IPS-20b (cell line): ENCODE measurements at regions not wholly inside any gene's neighbourhood (a gene's known extent, or its start where the extent isn't known, plus 50 kb on each side); places are given as distances from the start of the nearest gene placed in this dataset.

Experiments
- H3K27ac ChIP-seq: one replicate; pipeline ENCODE4 v1.5.1; 2013; ENCODE audit warnings: low read length
- H3K27me3 ChIP-seq: 2 replicates; pipeline ENCODE4 v1.6.1; 2013; ENCODE audit warnings: mild to moderate bottlenecking, low read length, inconsistent platforms; ENCODE audit not compliant: insufficient read depth
- H3K36me3 ChIP-seq: 2 replicates; pipeline ENCODE4 v1.6.1; 2013; ENCODE audit warnings: low read depth, mild to moderate bottlenecking, inconsistent platforms, low read length, moderate library complexity; ENCODE audit not compliant: insufficient read depth
- H3K4me1 ChIP-seq: 2 replicates; pipeline ENCODE4 v1.6.1; 2013; ENCODE audit warnings: mild to moderate bottlenecking, control low read depth, inconsistent platforms, low read length, moderate library complexity; ENCODE audit not compliant: insufficient read depth
- H3K4me3 ChIP-seq: 2 replicates; pipeline ENCODE4 v1.5.1; 2013; ENCODE audit warnings: mild to moderate bottlenecking, low read length, inconsistent platforms
- H3K9ac ChIP-seq: 2 replicates; pipeline ENCODE4 v1.6.1; 2013; ENCODE audit warnings: low read depth, mild to moderate bottlenecking, inconsistent platforms, low read length, moderate library complexity
- H3K9me3 ChIP-seq: 2 replicates; pipeline ENCODE4 v1.6.1; 2013; ENCODE audit warnings: mild to moderate bottlenecking, low read depth, low read length, inconsistent platforms; ENCODE audit not compliant: insufficient read depth

DNA sequence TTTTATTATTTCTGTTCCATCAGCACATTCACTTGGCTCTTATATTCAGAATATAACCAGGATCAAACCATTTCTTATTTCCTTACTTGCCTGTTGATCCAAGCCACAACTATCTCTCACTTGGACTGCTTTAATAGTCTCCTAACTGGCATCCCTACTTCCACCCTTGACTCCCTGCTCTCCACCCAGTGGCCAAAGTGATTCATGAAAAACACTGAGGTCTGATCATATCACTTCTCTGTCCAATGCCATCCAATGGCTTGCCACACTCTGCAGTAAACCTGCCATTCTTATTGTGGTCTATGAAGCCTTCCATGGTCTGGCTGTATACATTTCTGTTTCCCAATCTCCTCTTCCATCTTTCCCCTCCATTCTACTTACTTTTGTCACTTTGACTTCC lies 576.1 kb downstream of the PDCD6IP start:
- Histone ChIP-seq H3K27ac (no peak overlapping the region), H3K27me3 (no peaks in the 10 kb centered on the region), H3K4me3 (no peak overlapping the region), H3K36me3 (no peaks in the 10 kb centered on the region), H3K4me1 (no peaks in the 10 kb centered on the region), H3K9ac (no peak overlapping the region), H3K9me3 (no peaks in the 10 kb centered on the region)

DNA sequence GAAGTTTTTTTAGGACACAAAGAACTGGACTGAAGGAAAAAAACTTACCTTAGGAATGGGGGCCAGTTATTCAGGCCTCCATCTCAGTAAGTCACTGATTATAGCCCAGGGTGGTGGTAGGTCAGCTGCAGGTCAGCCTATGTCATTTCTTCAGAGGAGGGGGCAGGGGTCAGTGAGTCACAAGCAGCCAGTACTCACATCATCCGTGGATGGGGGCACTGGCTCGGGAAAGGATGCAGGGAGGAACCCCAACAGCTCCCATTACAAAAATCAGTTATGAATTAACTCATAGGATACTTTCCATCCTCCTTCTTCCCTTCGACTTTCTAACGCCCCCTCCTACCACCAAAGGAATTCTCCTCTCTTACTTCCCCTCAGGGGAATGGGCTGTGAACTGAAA lies 578.3 kb downstream of the PDCD6IP start:
- Histone ChIP-seq H3K4me3 (no peak overlapping the region), H3K4me1 (no peaks in the 10 kb centered on the region), H3K27ac (no peak overlapping the region), H3K27me3 (no peaks in the 10 kb centered on the region), H3K9ac (no peak overlapping the region), H3K36me3 (no peaks in the 10 kb centered on the region), H3K9me3 (no peaks in the 10 kb centered on the region)

GRCh38 chr3:34377961-34378360 lies 579.5 kb downstream of the PDCD6IP start:
- Histone ChIP-seq H3K9me3 (no peaks in the 10 kb centered on the region), H3K36me3 (no peaks in the 10 kb centered on the region), H3K9ac (no peak overlapping the region), H3K27me3 (no peaks in the 10 kb centered on the region), H3K4me1 (no peaks in the 10 kb centered on the region), H3K4me3 (no peak overlapping the region), H3K27ac (no peak overlapping the region)

GRCh38 chr3:34381243-34381642 lies 582.8 kb downstream of the PDCD6IP start:
- no peak overlapping the region for H3K4me3 ChIP-seq
- no peak overlapping the region for H3K9ac ChIP-seq
- H3K4me1 ChIP-seq: no peaks in the 10 kb centered on the region
- H3K9me3 ChIP-seq: no peaks in the 10 kb centered on the region
- no peaks in the 10 kb centered on the region for H3K27me3 ChIP-seq
- no peak overlapping the region for H3K27ac ChIP-seq
- H3K36me3 ChIP-seq: no peaks in the 10 kb centered on the region

GRCh38 chr3:34382859-34383258 lies 584.4 kb downstream of the PDCD6IP start:
- no peak overlapping the region for H3K4me3 ChIP-seq
- no peaks in the 10 kb centered on the region for H3K36me3 ChIP-seq
- no peaks in the 10 kb centered on the region for H3K27me3 ChIP-seq
- H3K27ac ChIP-seq: no peak overlapping the region
- no peak overlapping the region for H3K9ac ChIP-seq
- no peaks in the 10 kb centered on the region for H3K4me1 ChIP-seq
- no peaks in the 10 kb centered on the region for H3K9me3 ChIP-seq

- Histone ChIP-seq H3K27me3 (no peaks in the 10 kb centered on the region), H3K27ac (no peak overlapping the region), H3K4me3 (no peak overlapping the region), H3K4me1 (no peaks in the 10 kb centered on the region), H3K9me3 (no peaks in the 10 kb centered on the region), H3K36me3 (no peaks in the 10 kb centered on the region), H3K9ac (no peak overlapping the region)
Measured at GRCh38 chr3:34386309-34386708, 587.9 kb downstream of the PDCD6IP start.

GRCh38 chr3:34387826-34388564 lies 589.6 kb downstream of the PDCD6IP start:
- H3K36me3 ChIP-seq: no peaks in the 10 kb centered on the region
- no peaks in the 10 kb centered on the region; the same call in 1 of the 2 replicates for H3K9me3 ChIP-seq
- no peak overlapping the region for H3K4me3 ChIP-seq
- H3K4me1 ChIP-seq: no peaks in the 10 kb centered on the region
- H3K27ac ChIP-seq: no peak overlapping the region
- H3K27me3 ChIP-seq: no peaks in the 10 kb centered on the region
- H3K9ac ChIP-seq: no peak overlapping the region

DNA sequence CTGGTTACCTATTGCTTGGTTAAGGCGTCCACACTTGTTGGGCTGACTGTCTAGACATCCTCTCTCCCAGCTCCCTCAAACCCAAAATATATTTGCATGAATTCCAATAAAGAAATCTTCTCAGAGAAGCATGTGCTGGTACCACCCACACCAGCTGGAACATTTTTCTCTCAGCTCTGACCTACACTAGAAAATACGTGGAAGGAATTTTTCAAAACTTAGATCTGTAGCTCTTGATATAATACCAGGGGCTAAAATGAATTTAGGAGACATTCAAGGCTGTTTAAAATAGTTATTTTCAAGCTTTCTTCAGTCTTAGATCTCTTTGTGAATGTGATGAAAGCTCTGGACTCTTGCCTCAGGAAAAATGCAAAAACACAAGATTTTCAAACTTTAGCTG lies 590.4 kb downstream of the PDCD6IP start:
- Histone ChIP-seq H3K27me3 (no peaks in the 10 kb centered on the region), H3K36me3 (no peaks in the 10 kb centered on the region), H3K9me3 (no peaks in the 10 kb centered on the region; the same call in 1 of the 2 replicates), H3K9ac (no peak overlapping the region), H3K27ac (no peak overlapping the region), H3K4me1 (no peaks in the 10 kb centered on the region), H3K4me3 (no peak overlapping the region)

DNA sequence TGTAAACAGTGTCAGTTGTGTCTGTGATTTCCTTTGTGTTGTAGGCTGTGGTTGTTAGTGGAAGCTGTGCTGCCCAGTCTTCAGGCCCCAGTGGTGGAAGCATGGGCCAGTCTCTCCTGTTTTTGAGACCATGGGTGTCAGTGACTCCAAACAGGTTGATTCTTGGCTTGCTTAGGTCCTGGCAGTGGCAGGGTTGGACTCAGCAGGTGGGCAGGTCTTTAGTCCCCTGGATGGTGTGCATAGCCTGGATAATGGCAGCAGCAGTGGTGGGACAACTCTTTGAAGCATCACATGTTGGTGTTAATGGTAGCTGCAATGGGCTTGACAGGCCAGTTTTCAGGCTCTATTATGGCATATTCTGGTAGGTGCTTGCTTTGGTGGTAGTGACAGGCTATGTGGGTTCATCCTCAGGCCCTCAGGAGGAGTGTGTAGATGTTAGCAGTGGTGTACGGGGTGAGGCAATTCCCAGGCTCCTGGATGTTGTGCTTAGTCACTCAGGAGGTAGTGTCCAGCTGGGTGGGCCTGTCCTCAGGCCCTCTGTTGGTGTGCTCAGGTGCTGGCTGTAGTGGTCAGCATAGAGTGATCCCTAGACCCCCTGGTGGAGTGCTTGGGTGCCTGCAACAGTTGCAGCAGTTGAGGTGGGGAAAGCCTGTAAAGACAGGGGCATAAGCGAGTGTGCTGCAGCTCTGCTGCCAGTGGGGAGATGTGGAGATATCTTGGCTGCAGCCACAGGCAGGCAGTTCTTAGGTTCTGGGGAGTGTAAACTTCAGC lies 596.7 kb downstream of the PDCD6IP start:
- Histone ChIP-seq H3K9ac (no peak overlapping the region), H3K9me3 (no peaks in the 10 kb centered on the region; the same call in 1 of the 2 replicates), H3K4me1 (no peaks in the 10 kb centered on the region), H3K27me3 (no peaks in the 10 kb centered on the region), H3K4me3 (no peak overlapping the region), H3K36me3 (no peaks in the 10 kb centered on the region), H3K27ac (no peak overlapping the region)

- Histone ChIP-seq H3K36me3 (no peaks in the 10 kb centered on the region), H3K27me3 (no peaks in the 10 kb centered on the region), H3K9ac (no peak overlapping the region), H3K27ac (no peak overlapping the region), H3K9me3 (no peaks in the 10 kb centered on the region; the same call in 1 of the 2 replicates), H3K4me3 (no peak overlapping the region), H3K4me1 (no peaks in the 10 kb centered on the region)
Measured at GRCh38 chr3:34396288-34396687, 597.9 kb downstream of the PDCD6IP start.

DNA sequence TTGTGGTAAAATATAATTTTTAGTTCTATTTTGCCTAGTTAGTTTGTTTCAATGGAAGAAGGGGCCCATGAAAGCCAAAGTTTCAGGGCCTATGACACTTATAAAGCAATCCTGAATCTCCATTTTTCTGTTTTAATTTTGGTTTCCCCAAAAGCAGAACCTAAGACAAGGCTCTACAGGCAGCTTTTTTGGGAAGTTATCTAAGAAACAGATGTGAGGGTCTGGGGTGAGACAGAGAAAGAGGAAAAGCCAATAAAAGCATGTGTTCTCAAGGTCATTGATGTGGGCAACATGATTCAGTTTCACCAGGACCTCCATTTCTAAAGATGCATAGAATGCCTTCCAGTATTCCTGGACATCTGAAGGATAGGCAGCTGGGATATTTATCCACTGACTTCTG lies 598.5 kb downstream of the PDCD6IP start:
- Histone ChIP-seq H3K27ac (no peak overlapping the region), H3K4me3 (no peak overlapping the region), H3K27me3 (no peaks in the 10 kb centered on the region), H3K9me3 (no peaks in the 10 kb centered on the region; the same call in 1 of the 2 replicates), H3K9ac (no peak overlapping the region), H3K36me3 (no peaks in the 10 kb centered on the region), H3K4me1 (no peaks in the 10 kb centered on the region)

GRCh38 chr3:34399401-34399800 lies 601.0 kb downstream of the PDCD6IP start:
- H3K4me3 ChIP-seq: no peak overlapping the region
- no peaks in the 10 kb centered on the region for H3K4me1 ChIP-seq
- no peak overlapping the region for H3K27ac ChIP-seq
- H3K9me3 ChIP-seq: no peaks in the 10 kb centered on the region
- H3K9ac ChIP-seq: no peak overlapping the region
- H3K27me3 ChIP-seq: no peaks in the 10 kb centered on the region
- no peaks in the 10 kb centered on the region for H3K36me3 ChIP-seq
